ENCODE measurements at regions not wholly inside any gene's neighbourhood (a gene's known extent, or its start where the extent isn't known, plus 50 kb on each side); places are given as distances from the start of the nearest gene placed in this dataset.
"Not testable (repeated sequence)": the region's sequence is repeated elsewhere in the genome, so short reads cannot be mapped to it uniquely, and the experiment has no call there.

DNA sequence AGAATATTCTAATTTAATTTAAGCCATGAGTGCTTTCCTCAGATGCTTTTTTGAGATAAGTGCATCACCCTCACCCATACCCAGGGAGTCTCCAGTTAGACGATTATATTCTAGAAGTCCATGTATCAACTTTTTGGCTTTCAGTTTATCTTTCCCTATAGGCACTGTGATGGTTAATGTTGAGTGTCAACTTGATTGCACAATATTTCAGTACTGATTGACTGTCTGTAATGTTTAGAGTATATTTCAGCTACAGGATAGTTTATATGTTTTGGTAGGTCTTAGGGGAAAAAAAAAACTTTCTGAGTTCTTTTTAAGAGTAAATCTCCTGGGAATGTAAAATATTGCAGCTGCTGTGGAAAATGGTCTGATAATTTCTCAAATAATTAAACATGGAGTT, 535.4 kb downstream of the ADRA2A start:
- DNase-seq, result no peak

DNA sequence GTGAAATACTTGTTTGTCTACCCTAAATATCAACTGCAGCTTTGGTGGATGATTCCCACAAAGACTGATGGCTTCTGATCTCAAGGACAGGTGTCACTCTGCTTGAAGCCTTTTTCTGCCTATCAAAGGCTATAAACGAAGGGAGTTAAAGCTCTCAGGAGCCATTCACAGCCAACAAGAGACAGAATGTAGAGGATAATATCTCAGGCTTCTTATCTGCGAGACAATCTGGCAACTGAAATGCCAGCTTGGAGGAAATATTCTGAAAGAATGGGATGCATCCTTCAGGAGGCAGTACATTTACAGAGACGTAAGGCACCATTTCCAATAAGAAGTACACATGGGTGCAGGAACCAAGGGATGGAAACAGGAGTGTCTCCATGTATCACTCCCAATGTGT, 549.4 kb downstream of the GPAM start:
- no peak for DNase-seq

DNA sequence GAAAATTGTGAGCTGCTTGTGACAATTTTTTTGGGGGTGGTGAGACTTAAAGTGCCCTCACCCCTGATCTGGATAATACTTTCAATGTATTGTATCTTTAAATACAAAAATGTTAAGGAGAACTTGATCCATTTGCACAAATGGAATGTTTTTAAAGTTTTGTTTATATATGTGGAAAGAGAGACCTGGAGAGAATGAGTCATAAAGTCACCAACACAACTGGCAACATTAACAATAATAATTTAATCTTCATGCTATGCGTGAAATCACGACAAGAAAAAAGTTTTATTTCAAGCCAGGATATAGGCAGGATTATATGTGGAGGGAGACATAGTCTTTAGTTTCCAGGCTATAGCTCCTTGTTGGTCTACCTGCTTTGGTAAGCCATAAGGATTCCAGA, 537.5 kb downstream of the GPAM start:
- DNase-seq, result no peak

DNA sequence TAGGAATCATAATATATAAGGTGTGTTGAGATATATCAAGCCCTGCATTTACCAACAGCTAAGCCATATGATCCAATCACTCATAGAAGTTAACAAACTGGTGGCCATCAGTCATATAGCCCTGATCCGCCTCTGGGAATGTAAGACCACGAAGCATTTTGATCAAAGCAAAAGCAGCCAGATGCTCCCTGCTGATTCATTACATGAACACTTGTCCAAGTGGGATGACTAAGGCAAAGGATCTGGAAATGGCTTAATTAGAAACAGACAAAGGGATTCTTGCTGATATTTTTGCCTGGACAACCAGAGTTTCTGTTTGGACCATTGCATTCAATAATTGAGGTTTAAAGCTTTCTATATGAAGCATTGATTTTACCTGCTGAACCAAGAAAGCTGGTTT, 535.5 kb downstream of the GPAM start:
- DNase-seq, result no peak

DNA sequence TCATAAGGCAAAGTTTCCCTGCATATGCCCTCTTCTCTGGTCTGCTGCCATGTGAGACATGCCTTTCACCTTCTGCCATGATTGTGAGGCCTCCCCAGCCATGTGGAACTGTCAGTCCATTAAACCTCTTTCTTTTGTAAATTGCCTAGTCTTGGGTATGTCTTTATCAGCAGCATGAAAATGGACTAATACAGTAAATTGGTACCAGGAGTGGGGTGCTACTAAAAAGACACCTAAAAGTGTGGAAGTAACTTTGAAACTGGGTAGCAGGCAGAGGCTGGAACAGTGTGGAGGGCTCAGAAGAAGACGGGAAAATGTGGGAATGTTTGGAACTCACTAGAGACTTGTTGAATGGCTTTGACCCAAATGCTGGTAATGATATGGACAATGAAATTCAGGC, 534.5 kb downstream of the GPAM start:
- not testable (repeated sequence) for DNase-seq

DNA sequence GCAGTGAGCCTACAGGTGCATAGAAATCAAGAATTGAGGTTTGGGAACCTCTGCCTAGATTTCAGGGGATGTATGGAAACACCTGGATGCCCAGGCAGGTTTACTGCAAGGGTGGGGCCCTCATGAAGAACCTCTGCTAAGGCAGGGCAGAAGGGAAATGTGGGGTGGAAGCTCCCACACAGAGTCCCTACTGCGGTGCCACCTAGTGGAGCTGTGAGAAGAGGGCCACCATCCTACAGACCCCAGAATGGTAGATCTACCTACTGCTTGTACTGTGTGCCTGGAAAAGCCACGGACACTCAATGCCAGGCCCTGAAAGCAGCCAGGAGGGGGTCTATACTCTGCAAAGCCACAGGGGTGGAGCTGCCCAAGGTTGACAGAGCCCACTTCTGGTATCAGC, 533.5 kb downstream of the GPAM start:
- DNase-seq, result no peak

DNA sequence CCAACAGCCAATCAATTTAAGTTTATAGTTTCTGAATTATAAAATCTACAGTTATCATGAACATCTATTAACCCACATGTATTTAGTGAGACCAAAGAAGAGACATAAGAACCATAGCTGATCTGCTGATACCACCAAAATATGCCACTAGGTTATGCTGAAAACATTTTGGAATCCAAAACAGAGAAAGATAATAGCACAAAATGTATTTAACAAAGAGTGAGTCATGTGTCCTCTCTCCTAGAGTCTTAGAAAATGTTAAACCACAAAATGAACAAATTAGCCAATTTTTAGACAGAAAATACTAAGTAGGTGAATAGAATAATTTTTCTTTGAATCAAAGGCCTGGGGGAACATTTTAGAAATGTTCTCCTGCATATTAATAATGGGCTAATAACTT, 527.5 kb downstream of the GPAM start:
- no peak for DNase-seq

DNA sequence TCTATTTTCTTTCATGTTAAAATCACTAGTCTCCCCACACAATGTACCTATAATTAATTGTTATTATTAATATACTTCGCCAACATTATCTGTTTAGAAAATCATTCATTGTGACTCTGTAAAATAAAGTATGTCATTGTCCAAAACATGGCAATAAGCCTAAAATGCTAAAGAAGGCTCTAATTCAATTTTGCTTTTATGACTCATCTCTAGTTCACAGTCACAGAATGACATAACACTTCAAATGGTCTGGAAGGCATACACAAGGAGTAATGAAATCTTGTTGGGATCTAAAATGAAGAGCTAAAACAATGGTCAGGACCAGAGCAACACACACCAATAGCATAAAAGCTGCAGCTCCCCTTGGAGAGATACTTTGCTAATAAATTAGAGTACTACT, 505.8 kb downstream of the GPAM start:
- no peak for DNase-seq

DNA sequence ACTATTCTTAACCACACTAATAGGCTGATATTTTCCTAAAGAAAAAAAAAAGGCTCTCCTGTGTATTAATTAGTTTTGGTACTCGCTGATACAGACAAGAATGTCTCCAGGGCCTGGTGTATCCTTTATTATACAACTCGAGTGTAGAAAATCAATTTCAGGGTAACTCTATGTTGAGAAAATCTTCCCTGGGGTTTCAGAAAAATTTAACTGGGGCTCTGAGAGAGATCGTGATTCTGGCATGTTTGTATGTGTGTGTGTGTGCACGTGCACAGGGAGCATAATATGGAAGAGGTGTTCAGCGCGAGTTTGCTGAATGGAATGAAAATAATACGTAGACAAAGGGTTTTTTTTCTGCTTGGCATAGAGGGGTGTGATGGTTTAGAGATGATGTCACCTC, 496.8 kb downstream of the GPAM start:
- DNase-seq, result no peak

DNA sequence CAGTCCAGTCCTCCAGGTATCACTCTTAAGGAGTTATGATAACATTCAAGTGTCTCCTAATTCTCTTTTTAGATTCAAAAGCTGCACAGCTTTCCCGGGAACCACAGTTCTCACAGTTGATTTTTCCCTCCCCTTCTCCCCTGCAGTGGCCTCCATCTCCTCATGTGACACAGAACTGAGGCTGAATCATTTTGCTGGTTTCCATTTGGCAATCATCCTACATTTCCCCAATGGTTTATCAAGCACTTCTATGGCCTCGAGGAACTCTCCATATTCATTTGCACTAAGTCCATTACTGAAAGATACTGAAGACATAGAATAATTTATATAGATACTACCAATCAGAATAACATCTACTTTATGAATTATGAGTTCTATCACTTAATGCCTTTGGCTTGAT, 484.9 kb downstream of the GPAM start:
- DNase-seq, result no peak

DNA sequence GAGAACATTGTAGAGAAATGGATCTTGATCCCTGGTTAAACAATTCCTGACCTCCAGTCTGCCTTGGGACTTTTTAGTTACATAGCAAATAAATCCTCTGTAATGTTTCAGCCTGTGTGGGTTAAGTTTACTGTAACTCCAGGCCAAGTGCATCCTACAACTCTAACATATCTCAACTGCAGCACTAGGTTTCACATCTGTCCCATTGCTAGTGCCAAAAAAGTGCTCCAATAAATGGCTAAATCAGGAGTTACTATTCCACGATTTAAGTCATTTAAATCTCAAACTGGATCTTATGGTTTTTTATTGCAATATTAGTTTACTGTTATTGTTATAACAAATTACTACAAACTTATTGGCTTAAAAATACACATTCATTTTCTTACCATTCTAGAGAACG, 479.6 kb downstream of the GPAM start:
- no peak for DNase-seq

DNA sequence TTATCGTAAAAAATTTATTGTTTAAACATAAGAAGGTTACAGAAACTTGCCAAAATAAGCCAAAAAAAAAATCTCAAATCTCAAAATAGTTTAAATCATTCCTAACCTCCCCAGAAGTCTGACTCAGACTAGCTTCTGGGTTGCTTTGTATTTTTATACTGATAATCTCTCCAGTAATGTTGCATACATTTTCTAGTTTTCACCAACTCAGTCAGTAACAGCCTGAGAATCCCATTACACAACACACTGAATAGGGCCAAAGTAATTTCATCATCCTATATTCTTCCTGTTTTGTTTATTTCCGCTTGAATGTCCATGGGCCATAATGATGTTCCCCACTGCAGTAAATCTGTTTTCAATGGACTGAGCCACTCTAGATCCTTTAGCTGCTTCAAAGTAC, 478.5 kb downstream of the GPAM start:
- no peak for DNase-seq

DNA sequence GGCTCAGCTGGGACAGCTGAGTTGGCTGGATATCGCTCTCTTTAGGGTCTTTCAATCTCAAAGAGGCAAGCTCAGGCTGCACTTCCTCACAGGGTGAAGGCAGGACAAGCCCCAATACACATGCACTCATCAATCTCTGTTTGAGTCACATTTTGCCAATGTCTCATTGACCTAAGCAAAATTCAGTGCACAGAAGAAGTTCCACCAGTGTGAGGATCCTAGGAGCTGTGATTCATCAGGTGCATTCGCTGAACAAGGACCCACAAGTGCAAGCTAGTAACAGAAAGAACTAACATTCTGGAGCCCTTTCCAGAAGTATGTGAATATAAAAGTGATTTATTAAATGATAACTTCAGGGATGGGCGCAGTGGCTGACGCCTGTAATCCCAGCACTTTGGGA, 477.2 kb downstream of the GPAM start:
- no peak for DNase-seq

DNA sequence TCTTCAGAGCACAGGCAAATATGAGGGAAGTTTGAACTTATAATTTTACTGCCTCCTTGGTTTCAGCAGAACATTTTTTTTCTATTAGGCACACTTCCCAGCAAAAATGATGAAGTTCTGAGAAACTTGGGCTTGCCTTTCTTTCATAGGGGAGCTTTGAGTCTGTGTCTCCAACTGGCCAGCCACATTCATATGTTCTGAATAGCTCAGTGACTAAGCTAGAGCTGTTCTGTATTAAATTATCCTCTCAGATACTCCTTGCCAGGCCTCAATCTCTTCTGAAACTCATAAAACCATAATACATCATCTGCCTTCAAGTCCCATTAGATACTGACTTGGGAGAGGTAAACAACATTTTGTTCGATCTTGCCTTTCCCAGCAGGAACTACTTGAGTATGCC, 476.5 kb downstream of the GPAM start:
- no peak for DNase-seq

DNA sequence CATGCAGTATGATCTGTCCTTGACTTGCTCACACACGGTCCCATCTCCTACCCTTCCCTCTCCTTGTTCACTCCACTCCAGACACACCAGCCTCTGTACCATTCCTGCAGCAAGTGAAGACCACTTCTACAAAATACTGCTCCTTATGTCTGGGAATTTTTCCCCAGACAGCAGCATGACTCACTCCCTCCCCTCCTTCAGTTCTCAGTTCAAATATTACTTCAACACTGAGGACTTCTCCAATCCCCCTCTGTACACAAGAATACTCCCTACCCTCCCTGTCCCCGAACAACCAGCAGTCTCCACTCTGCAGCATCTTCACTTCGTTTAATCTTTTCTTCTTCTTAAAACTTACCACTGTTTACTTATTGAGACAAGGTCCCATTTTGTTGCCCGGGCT, 474.0 kb downstream of the GPAM start:
- DNase-seq, result no peak

DNA sequence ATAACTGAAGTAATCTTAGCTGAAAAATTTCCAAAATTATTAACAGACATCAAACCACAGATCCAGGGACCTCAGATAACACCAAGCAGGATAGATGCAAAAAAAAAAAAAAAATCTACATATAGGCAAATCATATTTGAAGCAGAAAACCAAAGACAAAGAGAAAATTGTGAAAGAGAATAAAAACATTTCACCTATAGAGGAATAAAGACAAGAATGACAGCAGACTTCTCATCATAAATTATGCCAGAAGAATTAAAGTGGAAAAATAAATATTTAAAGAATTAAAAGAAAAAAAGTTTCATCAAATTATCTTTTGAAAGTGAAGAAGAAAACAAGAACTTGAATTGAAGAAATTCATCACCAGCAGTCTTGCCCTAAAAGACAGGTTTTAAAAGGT, 467.5 kb downstream of the GPAM start:
- no peak for DNase-seq

DNA sequence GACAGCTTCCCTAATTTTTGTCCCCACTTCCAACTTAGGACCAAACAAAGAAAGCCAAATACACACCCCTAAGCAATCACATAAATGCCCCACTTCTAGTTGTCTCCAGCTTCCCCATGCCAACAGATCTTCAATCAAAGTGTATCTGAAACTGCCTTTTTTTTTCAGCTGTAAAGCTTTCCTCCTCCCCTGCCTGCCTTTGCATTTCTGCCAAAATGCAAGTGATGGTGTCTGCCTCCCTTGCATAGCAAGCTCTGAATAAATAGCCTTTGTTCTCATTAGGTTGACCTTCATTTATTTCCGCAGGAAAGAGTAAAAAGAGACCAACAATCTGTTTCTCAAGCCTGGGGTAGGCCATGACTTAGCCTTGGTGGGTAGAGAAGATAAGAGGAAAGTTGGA, 459.4 kb downstream of the GPAM start:
- DNase-seq, result no peak

DNA sequence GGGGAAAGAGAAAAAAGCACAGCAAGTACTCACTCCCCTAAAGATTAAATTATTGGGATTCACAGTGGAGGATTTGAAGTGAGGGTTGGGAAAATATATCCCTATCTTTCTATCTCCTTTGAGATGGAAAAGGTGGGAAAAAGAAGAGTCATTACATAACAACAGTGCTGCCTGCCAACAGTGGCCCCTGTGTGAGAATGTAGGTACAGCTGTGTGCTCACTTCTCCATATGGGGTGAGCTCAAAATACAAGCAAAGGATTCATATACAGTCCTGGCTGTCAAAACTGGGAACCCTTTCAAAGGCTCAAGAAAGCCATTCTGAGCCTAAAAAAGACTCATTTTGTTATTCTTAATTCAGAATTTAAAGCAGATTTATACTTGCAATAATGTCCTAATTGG, 458.5 kb downstream of the GPAM start:
- no peak for DNase-seq

DNA sequence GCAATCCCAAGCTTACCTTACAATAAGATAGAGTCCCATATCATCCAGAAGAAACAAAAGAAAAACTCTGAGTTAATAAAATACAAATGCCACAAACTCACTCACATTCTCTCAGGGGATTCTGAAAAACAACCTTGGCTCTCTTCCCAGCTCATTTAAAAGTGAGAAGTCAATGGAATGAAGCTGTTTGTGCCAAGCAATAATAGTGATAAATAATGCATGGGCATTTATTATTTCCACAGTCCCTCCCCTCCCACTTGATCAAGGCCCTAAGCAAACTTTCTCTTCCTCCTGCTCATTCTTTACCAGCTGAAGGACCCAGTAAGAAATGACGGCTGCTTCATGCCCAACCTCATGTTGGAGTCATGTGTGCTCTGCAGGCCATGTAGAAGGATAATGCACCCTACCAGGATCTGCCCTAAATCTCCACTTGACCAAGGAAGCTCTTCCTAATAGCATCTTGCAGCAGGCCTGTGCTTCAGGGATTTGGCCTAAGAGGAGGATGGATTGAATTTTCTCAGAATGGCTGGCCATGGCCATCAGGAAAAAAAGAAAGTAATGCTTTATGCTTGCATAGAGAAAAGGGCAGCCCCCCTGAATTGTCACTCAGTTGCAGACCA, 451.3 kb downstream of the GPAM start:
- DNase-seq, result no peak

DNA sequence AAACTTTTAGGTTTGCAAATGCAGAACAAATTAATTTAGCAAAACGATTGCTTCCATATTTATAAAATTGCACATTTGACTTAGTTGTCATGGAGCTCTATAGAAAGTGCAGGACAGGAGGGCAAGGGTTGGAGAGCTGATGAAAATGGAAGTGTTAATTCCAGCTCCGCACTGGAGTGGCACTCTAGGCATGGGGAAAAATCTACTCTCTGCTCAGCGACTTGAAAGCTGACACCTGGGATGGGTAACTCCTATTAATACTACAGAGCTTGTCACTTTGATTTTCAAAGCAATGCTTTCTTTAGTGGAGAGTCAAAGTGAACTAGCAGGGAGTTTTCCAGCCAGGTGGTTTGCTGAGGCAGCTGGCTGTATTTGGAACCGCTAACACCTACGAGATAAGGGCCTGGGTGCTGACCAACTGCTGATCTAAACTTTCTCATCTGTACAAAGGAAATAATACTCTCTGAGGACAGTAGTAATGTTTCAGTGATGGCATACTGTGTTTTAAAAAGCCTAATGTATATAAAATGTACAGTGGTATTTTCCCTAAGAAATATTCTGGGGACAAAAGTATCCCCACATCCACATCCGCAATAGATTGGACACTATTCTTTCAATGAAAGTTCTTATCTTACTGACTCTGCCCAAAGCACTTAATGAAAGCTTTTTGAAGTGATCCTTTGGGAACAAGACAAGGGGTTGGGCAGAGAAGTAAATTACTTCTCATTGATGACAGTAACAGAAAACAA, 444.3 kb downstream of the GPAM start:
- no peak for DNase-seq

DNA sequence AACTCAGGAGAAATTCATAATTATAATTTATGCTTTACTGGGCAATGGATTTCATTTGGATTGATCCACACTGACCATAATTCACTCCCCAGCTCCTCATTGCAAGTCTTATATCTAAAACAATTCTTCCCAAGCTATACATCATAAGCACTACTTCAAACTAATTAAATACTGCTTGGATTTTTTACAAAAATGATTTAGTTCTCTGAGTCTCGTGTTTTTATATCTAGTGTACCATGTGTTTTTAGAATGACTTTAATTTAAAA, 443.8 kb downstream of the GPAM start:
- DNase-seq, result no peak

DNA sequence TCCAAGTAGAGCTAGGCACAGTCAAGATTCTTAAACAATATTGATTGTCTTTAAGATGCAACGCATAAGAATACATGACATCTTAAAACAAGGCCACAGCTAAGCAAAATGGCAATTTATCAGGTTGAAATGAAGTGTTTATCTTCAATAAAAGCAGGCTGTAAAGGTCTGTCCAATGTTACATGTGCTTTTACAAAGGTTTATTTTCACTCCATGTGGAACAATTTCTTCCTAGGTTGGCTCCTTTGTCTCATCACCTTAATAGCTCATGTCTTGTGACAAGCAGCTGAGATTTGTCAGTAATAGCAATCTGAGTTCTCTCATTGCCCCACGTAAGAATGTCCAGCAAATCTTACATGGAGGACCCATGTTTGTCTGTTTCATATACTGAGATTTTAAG, 437.6 kb downstream of the GPAM start:
- DNase-seq, result no peak

DNA sequence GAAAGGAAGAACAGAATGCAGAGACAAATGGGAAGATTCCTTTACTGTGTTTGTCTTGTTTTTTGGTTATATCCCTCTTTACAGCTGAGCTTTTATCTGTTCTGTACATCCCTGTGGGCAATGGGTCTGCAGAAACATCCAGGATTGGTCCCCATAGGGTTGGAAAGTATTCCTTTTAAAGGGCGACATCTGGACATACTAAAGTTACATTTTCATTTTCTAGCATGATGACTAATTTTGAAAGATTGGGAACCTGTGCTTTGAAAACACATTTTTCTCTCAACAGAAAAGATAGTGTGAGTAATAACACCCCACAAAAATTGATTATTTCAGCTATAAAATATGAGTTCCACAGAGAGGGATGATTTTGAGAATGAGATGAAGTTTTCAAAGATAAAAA, 435.8 kb downstream of the GPAM start:
- DNase-seq, result no peak

DNA sequence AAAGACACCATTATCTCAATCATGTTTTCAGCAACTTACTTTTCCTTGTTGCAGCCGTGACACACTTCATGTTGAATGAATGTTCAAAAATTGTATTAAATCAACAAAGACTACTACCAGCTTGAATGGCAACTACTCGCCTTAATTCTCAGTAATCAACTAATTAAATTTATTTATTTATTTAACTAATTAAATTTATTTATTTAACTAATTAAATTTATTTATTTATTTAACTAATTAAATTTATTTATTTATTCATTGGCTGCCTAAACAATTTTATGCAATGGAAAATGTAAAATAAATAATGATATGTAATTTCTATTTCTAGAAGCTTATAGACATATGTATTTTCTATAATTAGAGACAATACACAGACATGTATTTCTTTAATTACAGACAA, 435.4 kb downstream of the GPAM start:
- no peak for DNase-seq

DNA sequence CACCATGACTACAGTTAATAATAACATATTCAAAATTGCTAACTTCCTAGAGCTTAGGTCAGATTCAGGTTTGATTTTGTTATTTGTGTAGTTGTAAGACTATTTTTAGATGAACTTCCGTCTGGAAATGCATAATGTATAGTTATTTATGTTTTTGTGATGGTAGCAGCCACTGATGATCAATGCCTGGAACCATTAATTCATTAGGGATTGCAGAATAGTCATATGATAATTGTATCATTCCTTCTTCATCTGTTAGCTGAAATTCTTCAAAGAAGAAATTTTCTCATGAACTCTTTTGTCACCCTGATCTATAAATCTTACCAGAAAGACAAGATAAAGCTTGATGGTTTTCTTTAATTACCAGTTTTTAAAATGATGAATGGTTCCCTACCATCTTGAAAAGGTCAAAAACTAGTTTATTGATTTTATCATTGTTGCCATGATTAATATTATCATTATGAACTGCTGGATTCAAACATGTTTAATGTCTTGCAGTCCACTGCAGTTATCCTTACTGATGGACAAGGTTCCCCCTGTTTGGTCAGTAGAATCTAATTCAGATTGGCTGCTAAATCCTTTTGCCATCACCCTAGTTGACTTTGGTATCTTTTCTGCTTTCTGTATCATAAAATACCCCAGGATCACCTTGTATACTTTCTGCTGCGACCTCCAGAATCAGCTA, 433.3 kb downstream of the GPAM start:
- no peak for DNase-seq

Data from DMS 273 treated with DMSO at 0.1 percent for 48 hours (cell line).